ENCODE measurements at regions not wholly inside any gene's neighbourhood (a gene's known extent, or its start where the extent isn't known, plus 50 kb on each side); places are given as distances from the start of the nearest gene placed in this dataset.

DNA sequence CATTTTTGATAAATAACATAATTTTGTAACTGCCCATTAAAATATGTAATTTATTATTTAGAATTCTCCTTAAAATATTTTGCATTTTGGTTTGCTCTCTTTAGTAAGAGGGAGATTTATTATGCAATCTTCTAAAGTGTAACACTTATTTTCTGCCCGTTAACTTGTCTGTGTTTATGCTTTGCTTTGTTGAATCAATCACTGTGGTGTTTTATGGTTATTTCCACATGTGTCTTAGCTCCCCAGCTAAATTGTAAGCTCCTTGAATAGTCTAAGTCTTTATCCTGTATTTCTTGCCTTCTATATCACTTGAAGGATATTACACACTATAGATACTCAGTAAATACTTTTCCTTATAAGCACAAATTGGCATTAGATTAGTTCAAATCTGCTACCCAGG, 166.6 kb upstream of the SPRED2 start:
- TF ChIP-seq, protein P1, sequence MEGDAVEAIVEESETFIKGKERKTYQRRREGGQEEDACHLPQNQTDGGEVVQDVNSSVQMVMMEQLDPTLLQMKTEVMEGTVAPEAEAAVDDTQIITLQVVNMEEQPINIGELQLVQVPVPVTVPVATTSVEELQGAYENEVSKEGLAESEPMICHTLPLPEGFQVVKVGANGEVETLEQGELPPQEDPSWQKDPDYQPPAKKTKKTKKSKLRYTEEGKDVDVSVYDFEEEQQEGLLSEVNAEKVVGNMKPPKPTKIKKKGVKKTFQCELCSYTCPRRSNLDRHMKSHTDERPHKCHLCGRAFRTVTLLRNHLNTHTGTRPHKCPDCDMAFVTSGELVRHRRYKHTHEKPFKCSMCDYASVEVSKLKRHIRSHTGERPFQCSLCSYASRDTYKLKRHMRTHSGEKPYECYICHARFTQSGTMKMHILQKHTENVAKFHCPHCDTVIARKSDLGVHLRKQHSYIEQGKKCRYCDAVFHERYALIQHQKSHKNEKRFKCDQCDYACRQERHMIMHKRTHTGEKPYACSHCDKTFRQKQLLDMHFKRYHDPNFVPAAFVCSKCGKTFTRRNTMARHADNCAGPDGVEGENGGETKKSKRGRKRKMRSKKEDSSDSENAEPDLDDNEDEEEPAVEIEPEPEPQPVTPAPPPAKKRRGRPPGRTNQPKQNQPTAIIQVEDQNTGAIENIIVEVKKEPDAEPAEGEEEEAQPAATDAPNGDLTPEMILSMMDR (IDR thresholded peaks at IDR 0.05; ENCODE audit: insufficient read depth, low read length): no peak
- TF ChIP-seq, protein P2, sequence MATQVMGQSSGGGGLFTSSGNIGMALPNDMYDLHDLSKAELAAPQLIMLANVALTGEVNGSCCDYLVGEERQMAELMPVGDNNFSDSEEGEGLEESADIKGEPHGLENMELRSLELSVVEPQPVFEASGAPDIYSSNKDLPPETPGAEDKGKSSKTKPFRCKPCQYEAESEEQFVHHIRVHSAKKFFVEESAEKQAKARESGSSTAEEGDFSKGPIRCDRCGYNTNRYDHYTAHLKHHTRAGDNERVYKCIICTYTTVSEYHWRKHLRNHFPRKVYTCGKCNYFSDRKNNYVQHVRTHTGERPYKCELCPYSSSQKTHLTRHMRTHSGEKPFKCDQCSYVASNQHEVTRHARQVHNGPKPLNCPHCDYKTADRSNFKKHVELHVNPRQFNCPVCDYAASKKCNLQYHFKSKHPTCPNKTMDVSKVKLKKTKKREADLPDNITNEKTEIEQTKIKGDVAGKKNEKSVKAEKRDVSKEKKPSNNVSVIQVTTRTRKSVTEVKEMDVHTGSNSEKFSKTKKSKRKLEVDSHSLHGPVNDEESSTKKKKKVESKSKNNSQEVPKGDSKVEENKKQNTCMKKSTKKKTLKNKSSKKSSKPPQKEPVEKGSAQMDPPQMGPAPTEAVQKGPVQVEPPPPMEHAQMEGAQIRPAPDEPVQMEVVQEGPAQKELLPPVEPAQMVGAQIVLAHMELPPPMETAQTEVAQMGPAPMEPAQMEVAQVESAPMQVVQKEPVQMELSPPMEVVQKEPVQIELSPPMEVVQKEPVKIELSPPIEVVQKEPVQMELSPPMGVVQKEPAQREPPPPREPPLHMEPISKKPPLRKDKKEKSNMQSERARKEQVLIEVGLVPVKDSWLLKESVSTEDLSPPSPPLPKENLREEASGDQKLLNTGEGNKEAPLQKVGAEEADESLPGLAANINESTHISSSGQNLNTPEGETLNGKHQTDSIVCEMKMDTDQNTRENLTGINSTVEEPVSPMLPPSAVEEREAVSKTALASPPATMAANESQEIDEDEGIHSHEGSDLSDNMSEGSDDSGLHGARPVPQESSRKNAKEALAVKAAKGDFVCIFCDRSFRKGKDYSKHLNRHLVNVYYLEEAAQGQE (IDR thresholded peaks at IDR 0.05; ENCODE audit: insufficient replicate concordance, low read depth): no peak
- TF ChIP-seq POLR2AphosphoS5 (IDR thresholded peaks at IDR 0.05; ENCODE audit: low read depth) (no peak), GABPA (IDR thresholded peaks at IDR 0.05; ENCODE audit: low read depth) (no peak)

Measured in HL-60 (cell line).